ENCODE measurements at regions not wholly inside any gene's neighbourhood (a gene's known extent, or its start where the extent isn't known, plus 50 kb on each side); places are given as distances from the start of the nearest gene placed in this dataset.

GRCh38 chr10:2244471-2244870 is 507.1 kb upstream of the ADARB2 start:
- intact Hi-C loops (cut with DNase I; ENCODE audit: low total_unique reads) = no loop called here
- no peaks in the 10 kb centered on the region for H3K4me1 ChIP-seq

GRCh38 chr10:2236876-2237275 is 499.6 kb upstream of the ADARB2 start:
- no peaks in the 10 kb centered on the region for H3K36me3 ChIP-seq (ENCODE audit: low read depth, missing control alignments)
- TF ChIP-seq CTCF (IDR thresholded peaks at IDR 0.05) (no peak), POLR2A (IDR thresholded peaks at IDR 0.05) (no peak)
- H3K27me3 ChIP-seq = no peaks in the 10 kb centered on the region
- no peaks in the 10 kb centered on the region for H3K4me1 ChIP-seq
- no peak overlapping the region for H3K27ac ChIP-seq
- WGBS, 2 donors = 78 to 85% methylated on average over 5 of the region's 5 CpGs
- DNase-seq = no peak
- no peak overlapping the region for H3K4me3 ChIP-seq
- no peaks in the 10 kb centered on the region for H3K9me3 ChIP-seq
- intact Hi-C loops (cut with DNase I; ENCODE audit: low total_unique reads) = no loop called here

More at GRCh38 chr10:2244471-2244870, 507.1 kb upstream of the ADARB2 start:
- Histone ChIP-seq H3K9me3 (no peaks in the 10 kb centered on the region), H3K27ac (no peak overlapping the region), H3K4me3 (no peak overlapping the region), H3K27me3 (no peaks in the 10 kb centered on the region), H3K36me3 (ENCODE audit: low read depth, missing control alignments) (no peaks in the 10 kb centered on the region)
- 93% methylated on average over 12 of the region's 12 CpGs for WGBS, 2 donors
- no peak for TF ChIP-seq CTCF (IDR thresholded peaks at IDR 0.05)
- no peak for DNase-seq

GRCh38 chr10:2232479-2232878 is 495.2 kb upstream of the ADARB2 start:
- intact Hi-C loops (cut with DNase I; ENCODE audit: low total_unique reads) = no loop called here
- TF ChIP-seq CTCF (IDR thresholded peaks at IDR 0.05) = no peak
- no peaks in the 10 kb centered on the region for H3K4me1 ChIP-seq
- 57 to 86% methylated on average over 10 to 11 of the region's 11 CpGs for WGBS, 2 donors
- no peaks in the 10 kb centered on the region for H3K27me3 ChIP-seq
- no peak overlapping the region for H3K27ac ChIP-seq
- H3K9me3 ChIP-seq = no peaks in the 10 kb centered on the region
- no peaks in the 10 kb centered on the region for H3K36me3 ChIP-seq (ENCODE audit: low read depth, missing control alignments)
- no peak overlapping the region for H3K4me3 ChIP-seq
- DNase-seq = no peak

GRCh38 chr10:2230478-2230877 is 493.2 kb upstream of the ADARB2 start:
- Histone ChIP-seq H3K4me1 (no peaks in the 10 kb centered on the region), H3K9me3 (no peaks in the 10 kb centered on the region), H3K27ac (no peak overlapping the region), H3K36me3 (ENCODE audit: low read depth, missing control alignments) (no peaks in the 10 kb centered on the region), H3K4me3 (no peak overlapping the region), H3K27me3 (no peaks in the 10 kb centered on the region)
- DNase-seq = no peak
- intact Hi-C loops (cut with DNase I; ENCODE audit: low total_unique reads) = no loop called here
- WGBS, 2 donors = 89 to 90% methylated on average over 1 of the region's 1 CpG
- no peak for TF ChIP-seq POLR2A (IDR thresholded peaks at IDR 0.05)
- no peak for TF ChIP-seq CTCF (IDR thresholded peaks at IDR 0.05)

- Histone ChIP-seq H3K4me3 (no peak overlapping the region), H3K9me3 (no peaks in the 10 kb centered on the region), H3K4me1 (no peaks in the 10 kb centered on the region), H3K27me3 (no peaks in the 10 kb centered on the region), H3K36me3 (ENCODE audit: low read depth, missing control alignments) (no peaks in the 10 kb centered on the region), H3K27ac (no peak overlapping the region)
- no peak for DNase-seq
- WGBS, 2 donors = 55% methylated on average over 5 of the region's 5 CpGs
- TF ChIP-seq CTCF (IDR thresholded peaks at IDR 0.05) (no peak), POLR2A (IDR thresholded peaks at IDR 0.05) (no peak)
- intact Hi-C loops (cut with DNase I; ENCODE audit: low total_unique reads) = no loop called here
These were observed 491.1 kb upstream of the ADARB2 start for GRCh38 chr10:2228320-2228901.
